ENCODE measurements at regions not wholly inside any gene's neighbourhood (a gene's known extent, or its start where the extent isn't known, plus 50 kb on each side); places are given as distances from the start of the nearest gene placed in this dataset.
"Not testable (repeated sequence)": the region's sequence is repeated elsewhere in the genome, so short reads cannot be mapped to it uniquely, and the experiment has no call there.

- Histone ChIP-seq H3K4me2 (ENCODE audit: low read length, poor library complexity, severe bottlenecking) (no peak overlapping the region), H3K79me1 (replicated peaks; ENCODE audit: low read length, poor library complexity, severe bottlenecking) (no peaks in the 10 kb centered on the region), H4K8ac (ENCODE audit: low read length) (no peak overlapping the region), H3K27ac (ENCODE audit: low read length, poor library complexity, severe bottlenecking) (no peak overlapping the region), H2BK12ac (ENCODE audit: low read length in 2 of 2) (no peak overlapping the region), H3K9me3 (ENCODE audit: control insufficient read depth, low read length) (no peaks in the 10 kb centered on the region), H3K4ac (ENCODE audit: low read depth in 1 of 2, low read length in 2 of 2) (no peak overlapping the region), H4K91ac (ENCODE audit: low read length) (no peak overlapping the region), H2AFZ (ENCODE audit: low read depth, low read length) (no peak overlapping the region), H3K14ac (ENCODE audit: low read length in 2 of 2) (peak overlapping the region in 1 of 2 experiments; percentile 15), H2BK15ac (ENCODE audit: low read depth, poor library complexity, severe bottlenecking) (no peak overlapping the region), H3K23ac (ENCODE audit: low read length in 2 of 2) (no peak overlapping the region), H3K27me3 (ENCODE audit: control insufficient read depth in 1 of 2, insufficient read depth in 1 of 2, low read length in 2 of 2) (no peaks in the 10 kb centered on the region), H2BK5ac (ENCODE audit: low read depth, low read length, poor library complexity, severe bottlenecking) (no peak overlapping the region), H2BK120ac (ENCODE audit: low read depth, low read length) (no peak overlapping the region), H2AK5ac (ENCODE audit: low read length, severe bottlenecking) (no peak overlapping the region), H3K9ac (ENCODE audit: low read length) (no peak overlapping the region), H3K4me3 (ENCODE audit: insufficient read depth in 1 of 2, low read depth in 1 of 2, low read length in 2 of 2) (no peak overlapping the region), H3K4me1 (ENCODE audit: control insufficient read depth, insufficient read depth, low read depth, low read length) (no peaks in the 10 kb centered on the region), H3K18ac (ENCODE audit: low read depth in 1 of 2, low read length in 2 of 2) (no peak overlapping the region), H3K36me3 (ENCODE audit: control insufficient read depth in 1 of 2, insufficient read depth in 2 of 2, low read depth in 1 of 2, low read length in 2 of 2) (no peaks in the 10 kb centered on the region)
- WGBS = 69% methylated on average over 3 of the region's 3 CpGs
- no peak for DNase-seq
These were observed 62.6 kb upstream of the SGPP2 start for GRCh38 chr2:222361787-222362186.

GRCh38 chr2:222362336-222362735, 62.0 kb upstream of the SGPP2 start:
- no peaks in the 10 kb centered on the region for H3K27me3 ChIP-seq (ENCODE audit: control insufficient read depth in 1 of 2, insufficient read depth in 1 of 2, low read length in 2 of 2)
- WGBS = 67% methylated on average over 1 of the region's 2 CpGs

GRCh38 chr2:222364285-222364895, 60.0 kb upstream of the SGPP2 start:
- Histone ChIP-seq H3K4ac (ENCODE audit: low read depth in 1 of 2, low read length in 2 of 2) (no peak overlapping the region), H2BK5ac (ENCODE audit: low read depth, low read length, poor library complexity, severe bottlenecking) (no peak overlapping the region), H3K27me3 (ENCODE audit: control insufficient read depth in 1 of 2, insufficient read depth in 1 of 2, low read length in 2 of 2) (no peaks in the 10 kb centered on the region), H4K8ac (ENCODE audit: low read length) (no peak overlapping the region), H3K23ac (ENCODE audit: low read length in 2 of 2) (no peak overlapping the region), H3K4me3 (ENCODE audit: insufficient read depth in 1 of 2, low read depth in 1 of 2, low read length in 2 of 2) (no peak overlapping the region), H4K91ac (ENCODE audit: low read length) (no peak overlapping the region), H2BK15ac (ENCODE audit: low read depth, poor library complexity, severe bottlenecking) (no peak overlapping the region), H2AFZ (ENCODE audit: low read depth, low read length) (no peak overlapping the region), H3K9me3 (ENCODE audit: control insufficient read depth, low read length) (peaks cover 6% of the 10 kb centered on the region), H3K27ac (ENCODE audit: low read length, poor library complexity, severe bottlenecking) (no peak overlapping the region), H3K14ac (ENCODE audit: low read length in 2 of 2) (no peak overlapping the region), H2BK120ac (ENCODE audit: low read depth, low read length) (no peak overlapping the region), H3K18ac (ENCODE audit: low read depth in 1 of 2, low read length in 2 of 2) (no peak overlapping the region), H2BK12ac (ENCODE audit: low read length in 2 of 2) (no peak overlapping the region), H3K4me2 (ENCODE audit: low read length, poor library complexity, severe bottlenecking) (no peak overlapping the region), H3K9ac (ENCODE audit: low read length) (no peak overlapping the region), H3K36me3 (ENCODE audit: control insufficient read depth in 1 of 2, insufficient read depth in 2 of 2, low read depth in 1 of 2, low read length in 2 of 2) (no peaks in the 10 kb centered on the region), H2AK5ac (ENCODE audit: low read length, severe bottlenecking) (no peak overlapping the region), H3K4me1 (ENCODE audit: control insufficient read depth, insufficient read depth, low read depth, low read length) (no peaks in the 10 kb centered on the region), H3K79me1 (replicated peaks; ENCODE audit: low read length, poor library complexity, severe bottlenecking) (no peaks in the 10 kb centered on the region)
- no peak for DNase-seq
- WGBS = 44% methylated on average over 3 of the region's 3 CpGs

More at GRCh38 chr2:222362336-222362735, 62.0 kb upstream of the SGPP2 start:
- no peak overlapping the region for H2BK120ac ChIP-seq (ENCODE audit: low read depth, low read length)
- no peak overlapping the region for H3K23ac ChIP-seq (ENCODE audit: low read length in 2 of 2)
- no peak overlapping the region for H3K4me2 ChIP-seq (ENCODE audit: low read length, poor library complexity, severe bottlenecking)
- no peak for DNase-seq
- H3K4ac ChIP-seq (ENCODE audit: low read depth in 1 of 2, low read length in 2 of 2) = no peak overlapping the region
- H3K18ac ChIP-seq (ENCODE audit: low read depth in 1 of 2, low read length in 2 of 2) = no peak overlapping the region
- H3K4me1 ChIP-seq (ENCODE audit: control insufficient read depth, insufficient read depth, low read depth, low read length) = no peaks in the 10 kb centered on the region
- H4K91ac ChIP-seq (ENCODE audit: low read length) = no peak overlapping the region
- no peak overlapping the region for H4K8ac ChIP-seq (ENCODE audit: low read length)
- H2BK5ac ChIP-seq (ENCODE audit: low read depth, low read length, poor library complexity, severe bottlenecking) = no peak overlapping the region
- H3K14ac ChIP-seq (ENCODE audit: low read length in 2 of 2) = no peak overlapping the region
- no peak overlapping the region for H3K27ac ChIP-seq (ENCODE audit: low read length, poor library complexity, severe bottlenecking)
- no peak overlapping the region for H2AK5ac ChIP-seq (ENCODE audit: low read length, severe bottlenecking)
- no peak overlapping the region for H3K9ac ChIP-seq (ENCODE audit: low read length)
- no peak overlapping the region for H2BK12ac ChIP-seq (ENCODE audit: low read length in 2 of 2)
- no peaks in the 10 kb centered on the region for H3K9me3 ChIP-seq (ENCODE audit: control insufficient read depth, low read length)
- H3K4me3 ChIP-seq (ENCODE audit: insufficient read depth in 1 of 2, low read depth in 1 of 2, low read length in 2 of 2) = no peak overlapping the region
- H3K79me1 ChIP-seq (replicated peaks; ENCODE audit: low read length, poor library complexity, severe bottlenecking) = no peaks in the 10 kb centered on the region
- no peaks in the 10 kb centered on the region for H3K36me3 ChIP-seq (ENCODE audit: control insufficient read depth in 1 of 2, insufficient read depth in 2 of 2, low read depth in 1 of 2, low read length in 2 of 2)
- H2AFZ ChIP-seq (ENCODE audit: low read depth, low read length) = no peak overlapping the region
- no peak overlapping the region for H2BK15ac ChIP-seq (ENCODE audit: low read depth, poor library complexity, severe bottlenecking)

- WGBS = 49% methylated on average over 8 of the region's 8 CpGs
- not testable (repeated sequence) for H3K9ac ChIP-seq (ENCODE audit: low read length); H3K27me3 ChIP-seq (ENCODE audit: control insufficient read depth in 1 of 2, insufficient read depth in 1 of 2, low read length in 2 of 2); H2AK5ac ChIP-seq (ENCODE audit: low read length, severe bottlenecking); H4K8ac ChIP-seq (ENCODE audit: low read length); H3K23ac ChIP-seq (ENCODE audit: low read length in 2 of 2); H3K4me2 ChIP-seq (ENCODE audit: low read length, poor library complexity, severe bottlenecking); H3K4me3 ChIP-seq (ENCODE audit: insufficient read depth in 1 of 2, low read depth in 1 of 2, low read length in 2 of 2); H2BK15ac ChIP-seq (ENCODE audit: low read depth, poor library complexity, severe bottlenecking); H3K79me1 ChIP-seq (replicated peaks; ENCODE audit: low read length, poor library complexity, severe bottlenecking); H3K14ac ChIP-seq (ENCODE audit: low read length in 2 of 2); H3K36me3 ChIP-seq (ENCODE audit: control insufficient read depth in 1 of 2, insufficient read depth in 2 of 2, low read depth in 1 of 2, low read length in 2 of 2); H3K18ac ChIP-seq (ENCODE audit: low read depth in 1 of 2, low read length in 2 of 2); H2BK5ac ChIP-seq (ENCODE audit: low read depth, low read length, poor library complexity, severe bottlenecking); H3K4me1 ChIP-seq (ENCODE audit: control insufficient read depth, insufficient read depth, low read depth, low read length); H2BK12ac ChIP-seq (ENCODE audit: low read length in 2 of 2); H2BK120ac ChIP-seq (ENCODE audit: low read depth, low read length); H3K27ac ChIP-seq (ENCODE audit: low read length, poor library complexity, severe bottlenecking); H3K4ac ChIP-seq (ENCODE audit: low read depth in 1 of 2, low read length in 2 of 2); H2AFZ ChIP-seq (ENCODE audit: low read depth, low read length); DNase-seq; H4K91ac ChIP-seq (ENCODE audit: low read length)
- peaks cover 14% of the 10 kb centered on the region for H3K9me3 ChIP-seq (ENCODE audit: control insufficient read depth, low read length)
These were observed 56.1 kb upstream of the SGPP2 start for GRCh38 chr2:222368280-222368679.

Measured in mesenchymal stem cell (in vitro differentiated cells and primary cell).